Pancreas (tissue), 10 donors: ENCODE measurements at regions not wholly inside any gene's neighbourhood (a gene's known extent, or its start where the extent isn't known, plus 50 kb on each side); places are given as distances from the start of the nearest gene placed in this dataset.

ENCODE experiments used
- ATAC-seq, 4 donors: fragments of 200-7000 bp; cut with Tn5 transposase; one replicate each; pipeline versions ENCODE4 v1.8.0 to v1.9.1; 2020; ENCODE audit warnings: mild to moderate bottlenecking in 4 of 4, moderate library complexity in 4 of 4
- DNase-seq, 6 donors: peaks; one replicate each; pipeline ENCODE4 v3.0.0-alpha.2; 2020
- FAIRE-seq: peaks from 2 replicates; lab custom pipeline; 2012; peaks lifted over from hg19 to GRCh38; lab: Jason Lieb, UNC
- H3K27ac ChIP-seq, 4 donors: fragments of 200-600 bp; sonication (generic); 1 replicate in 3 of 4; 2 replicates in 1 of 4; pipeline versions ENCODE4 v1.5.0 to v1.8.0; 2020
- H3K27me3 ChIP-seq, 4 donors: fragments of 200-600 bp; one replicate each; pipeline ENCODE4 v1.8.0; 2021
- H3K36me3 ChIP-seq, 3 donors: fragments of 200-600 bp; sonication (generic) in 1 of 3; one replicate each; pipeline versions ENCODE4 v1.5.0 to v1.8.0; 2020 to 2021
- H3K4me1 ChIP-seq, 3 donors: fragments of 200-600 bp; one replicate each; pipeline ENCODE4 v1.8.0; 2021
- H3K4me3 ChIP-seq, 4 donors: fragments of 200-600 bp; sonication (generic) in 2 of 4; one replicate each; pipeline versions ENCODE4 v1.5.0 to v1.8.0; 2020 to 2021
- H3K9me3 ChIP-seq, 4 donors: fragments of 200-600 bp; one replicate each; pipeline ENCODE4 v1.8.0; 2021
- WGBS, 2 donors: extraction: QIAGEN DNeasy Blood & Tissue Kit; methylation state at CpG; one replicate each; pipeline ENCODE4 v1.1.7; 2013; 5-methylcytosine and 5-hydroxymethylcytosine counted together
- intact Hi-C, 3 donors: fragments of 100-400 bp; cut with DNase I; formaldehyde crosslinking; loops; one replicate each; pipeline versions ENCODE4 v1.11.1 to v1.14.2; 2022
- TF ChIP-seq, protein P1 (sequence below), 4 donors: fragments of 200-600 bp; sonication (generic) in 3 of 4; IDR thresholded peaks; one replicate each; pipeline versions ENCODE4 v1.5.0 to v1.8.0; 2021; ENCODE audit warnings: antibody characterized with exemption in 4 of 4
- donor health status: healthy with polysubstance abuse.
- donor health status: DM: no; HTN: no; CAD: no; lungs with moderate emphysema.
- donor health status: DM: no; HTN: no; CAD: no.
- donor health status: control.
- donor health status: control.
- donor health status: Bipolar disorder and iron deficiency.
- donor health status: DM: yes; HTN: yes; CAD: no.
- donor health status: DM: no; HTN: no; CAD: no.
- donor health status: DM: no; HTN: no; CAD: no.
- donor health status: DM: yes; HTN: yes; CAD: no.

DNA sequence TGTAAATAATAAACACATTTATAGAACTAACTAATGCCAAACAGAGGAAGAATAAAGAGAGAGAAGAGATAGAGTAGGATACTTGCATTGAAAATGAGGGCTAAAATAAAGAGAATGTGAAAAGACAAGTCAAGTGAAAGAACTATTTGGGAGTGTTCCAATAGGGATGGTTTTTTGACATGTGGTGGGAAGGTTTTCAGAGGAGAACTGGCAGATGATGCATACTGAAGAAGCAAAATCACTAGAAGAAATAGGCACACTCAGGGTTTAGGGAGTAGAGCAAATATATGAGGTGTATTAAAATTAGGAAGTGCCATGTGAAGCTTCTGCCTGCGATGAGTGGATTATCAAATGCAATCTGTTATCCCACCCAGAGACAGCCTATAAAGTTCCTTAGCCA is 744.8 kb downstream of the REEP3 start:
- Histone ChIP-seq H3K36me3 (no peaks in the 10 kb centered on the region), H3K4me3 (no peak overlapping the region), H3K4me1 (no peaks in the 10 kb centered on the region), H3K9me3 (no peaks in the 10 kb centered on the region), H3K27ac (no peak overlapping the region), H3K27me3 (no peaks in the 10 kb centered on the region)
- ATAC-seq (no peak), FAIRE-seq (no peak), DNase-seq (no peak)
- 76 to 84% methylated on average over 1 of the region's 1 CpG for WGBS, 2 donors
- intact Hi-C loops, result no loop called here
- TF ChIP-seq, protein P1, sequence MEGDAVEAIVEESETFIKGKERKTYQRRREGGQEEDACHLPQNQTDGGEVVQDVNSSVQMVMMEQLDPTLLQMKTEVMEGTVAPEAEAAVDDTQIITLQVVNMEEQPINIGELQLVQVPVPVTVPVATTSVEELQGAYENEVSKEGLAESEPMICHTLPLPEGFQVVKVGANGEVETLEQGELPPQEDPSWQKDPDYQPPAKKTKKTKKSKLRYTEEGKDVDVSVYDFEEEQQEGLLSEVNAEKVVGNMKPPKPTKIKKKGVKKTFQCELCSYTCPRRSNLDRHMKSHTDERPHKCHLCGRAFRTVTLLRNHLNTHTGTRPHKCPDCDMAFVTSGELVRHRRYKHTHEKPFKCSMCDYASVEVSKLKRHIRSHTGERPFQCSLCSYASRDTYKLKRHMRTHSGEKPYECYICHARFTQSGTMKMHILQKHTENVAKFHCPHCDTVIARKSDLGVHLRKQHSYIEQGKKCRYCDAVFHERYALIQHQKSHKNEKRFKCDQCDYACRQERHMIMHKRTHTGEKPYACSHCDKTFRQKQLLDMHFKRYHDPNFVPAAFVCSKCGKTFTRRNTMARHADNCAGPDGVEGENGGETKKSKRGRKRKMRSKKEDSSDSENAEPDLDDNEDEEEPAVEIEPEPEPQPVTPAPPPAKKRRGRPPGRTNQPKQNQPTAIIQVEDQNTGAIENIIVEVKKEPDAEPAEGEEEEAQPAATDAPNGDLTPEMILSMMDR (IDR thresholded peaks at IDR 0.05), result no peak

DNA sequence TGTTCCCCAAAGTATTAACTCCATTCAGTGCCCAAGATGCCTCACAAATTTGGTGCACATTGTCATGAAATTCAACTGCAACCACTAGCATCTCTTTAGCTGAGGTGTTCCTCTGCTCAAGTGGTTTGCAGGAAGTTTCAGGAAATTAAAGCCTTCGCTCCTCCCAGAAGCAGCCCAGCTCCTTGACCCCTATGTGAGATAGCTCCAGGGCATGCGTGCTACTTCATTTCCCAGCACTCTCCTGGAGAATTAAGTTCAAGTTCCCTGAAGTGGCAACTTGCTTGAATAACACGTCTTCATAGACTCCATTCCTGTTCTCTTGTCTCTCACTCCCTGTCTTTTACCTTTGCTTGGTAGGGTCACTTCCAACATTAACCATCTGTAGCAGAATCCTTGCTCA is 750.3 kb downstream of the REEP3 start:
- ATAC-seq (no peak), FAIRE-seq (no peak), DNase-seq (no peak)
- no peaks in the 10 kb centered on the region for H3K9me3 ChIP-seq
- WGBS, 2 donors, result 47 to 64% methylated on average over 3 of the region's 3 CpGs
- H3K27me3 ChIP-seq, result no peaks in the 10 kb centered on the region
- TF ChIP-seq, protein P1 (IDR thresholded peaks at IDR 0.05), result no peak
- intact Hi-C loops, result no loop called here
- H3K4me1 ChIP-seq, result no peaks in the 10 kb centered on the region
- no peaks in the 10 kb centered on the region for H3K36me3 ChIP-seq
- no peak overlapping the region for H3K27ac ChIP-seq
- H3K4me3 ChIP-seq, result no peak overlapping the region

DNA sequence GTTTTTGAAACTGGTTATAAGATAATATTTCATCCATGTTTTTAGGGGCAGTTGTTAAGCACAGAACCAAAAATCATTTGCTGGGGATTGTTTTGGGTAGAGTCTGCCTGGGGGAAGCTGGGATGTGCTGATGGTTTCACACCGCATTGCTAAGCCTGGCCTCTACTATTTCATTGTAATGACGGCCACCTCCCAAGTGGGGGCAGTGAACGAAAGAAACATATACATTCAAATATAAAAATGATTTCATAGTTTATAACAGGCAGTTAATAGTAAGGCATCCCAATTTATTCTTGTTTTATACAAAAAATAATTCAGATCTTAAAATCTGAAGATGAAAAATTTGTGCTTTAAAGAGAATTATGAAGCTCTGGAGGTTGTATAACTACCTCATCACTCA is 750.8 kb downstream of the REEP3 start:
- no peak for ATAC-seq
- no peak overlapping the region for H3K27ac ChIP-seq
- 28 to 43% methylated on average over 3 of the region's 3 CpGs for WGBS, 2 donors

GRCh38 chr10:64275001-64275400 is 753.8 kb downstream of the REEP3 start:
- Histone ChIP-seq H3K27ac (no peak overlapping the region), H3K4me3 (no peak overlapping the region), H3K27me3 (no peaks in the 10 kb centered on the region), H3K9me3 (no peaks in the 10 kb centered on the region), H3K36me3 (no peaks in the 10 kb centered on the region), H3K4me1 (no peaks in the 10 kb centered on the region)
- intact Hi-C loops, result no loop called here
- no peak for FAIRE-seq
- TF ChIP-seq, protein P1 (IDR thresholded peaks at IDR 0.05), result no peak
- DNase-seq, result no peak
- ATAC-seq, result no peak

More for the DNA sequence above, 750.8 kb downstream of the REEP3 start:
- Histone ChIP-seq H3K4me1 (no peaks in the 10 kb centered on the region), H3K9me3 (no peaks in the 10 kb centered on the region), H3K4me3 (no peak overlapping the region), H3K36me3 (no peaks in the 10 kb centered on the region), H3K27me3 (no peaks in the 10 kb centered on the region)
- no peak for FAIRE-seq
- DNase-seq, result no peak
- intact Hi-C loops, result no loop called here
- TF ChIP-seq, protein P1 (IDR thresholded peaks at IDR 0.05), result no peak

DNA sequence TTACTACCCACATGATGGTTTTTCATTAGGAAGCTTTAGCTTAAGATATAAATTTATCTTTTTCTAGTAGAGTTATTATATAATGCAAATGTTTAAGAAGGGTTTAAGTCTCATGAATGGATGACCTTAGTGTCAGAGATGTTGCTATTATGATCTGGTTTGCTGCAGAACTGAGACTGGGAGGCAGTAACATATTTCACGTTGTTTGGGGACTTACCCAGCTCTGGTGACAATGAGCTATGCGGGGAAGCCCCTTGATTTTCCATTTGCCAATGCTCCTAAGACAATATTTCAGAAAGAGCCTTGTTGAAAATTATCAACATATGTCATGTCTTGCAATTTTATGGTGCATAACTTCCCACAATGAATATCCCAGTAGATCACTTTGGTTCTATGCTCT is 754.6 kb downstream of the REEP3 start:
- Histone ChIP-seq H3K27me3 (no peaks in the 10 kb centered on the region), H3K4me3 (no peak overlapping the region), H3K27ac (no peak overlapping the region), H3K36me3 (no peaks in the 10 kb centered on the region), H3K4me1 (no peaks in the 10 kb centered on the region), H3K9me3 (no peaks in the 10 kb centered on the region)
- no peak for ATAC-seq
- WGBS, 2 donors, result 66 to 75% methylated on average over 2 of the region's 2 CpGs
- TF ChIP-seq, protein P1 (IDR thresholded peaks at IDR 0.05), result no peak
- FAIRE-seq, result no peak
- intact Hi-C loops, result no loop called here
- no peak for DNase-seq
